GM19023 (cell line): ENCODE measurements at regions not wholly inside any gene's neighbourhood (a gene's known extent, or its start where the extent isn't known, plus 50 kb on each side); places are given as distances from the start of the nearest gene placed in this dataset.
A peak's percentile ranks its signal among the peaks of the same experiment; 100 is the strongest.

Experiments
- ATAC-seq: cut with Tn5 transposase; IDR thresholded peaks from one replicate; pipeline ENCODE4 v1.9.1; 2021; ENCODE audit warnings: mild to moderate bottlenecking, moderate library complexity; ENCODE audit not compliant: unreplicated experiment

DNA sequence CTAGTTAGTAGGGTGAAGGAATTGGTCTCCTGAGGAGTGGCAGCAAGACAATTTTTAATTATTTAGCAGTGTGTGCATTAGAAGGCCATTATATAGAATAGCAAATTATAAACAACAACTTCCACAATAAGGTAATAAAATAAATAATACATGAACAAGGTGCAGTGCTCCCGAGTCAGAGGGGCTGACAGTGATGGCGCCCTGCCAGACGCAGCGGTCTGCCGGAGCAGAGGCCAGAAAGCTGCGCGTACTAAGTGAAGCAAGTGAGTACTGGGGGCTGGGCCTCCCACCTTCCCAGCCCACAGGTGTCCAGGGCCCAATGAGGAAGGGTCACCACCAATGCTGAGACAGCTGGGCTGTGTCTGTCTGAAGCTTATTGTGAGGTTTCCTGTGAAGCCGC, 72.0 kb upstream of the VRK1 start:
- no peak for ATAC-seq

DNA sequence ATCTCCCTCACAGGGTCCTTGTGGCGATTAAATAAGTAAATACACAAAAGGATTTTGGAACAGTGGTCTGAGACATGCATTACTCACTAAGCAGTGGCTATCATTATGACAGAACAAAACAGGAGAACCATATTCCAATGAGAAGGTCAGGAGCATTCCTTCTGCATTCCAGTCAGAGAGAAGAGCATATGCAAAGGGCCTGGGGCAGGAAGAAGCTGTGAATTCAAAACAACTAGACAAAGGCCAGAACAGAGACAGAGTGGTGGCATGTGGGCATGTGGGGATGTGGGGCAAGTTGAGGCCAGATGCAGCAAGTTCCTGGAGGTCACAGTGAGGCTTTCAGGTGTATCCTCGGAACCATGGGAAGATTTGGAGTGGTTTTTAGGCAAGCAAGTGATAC, 70.1 kb upstream of the VRK1 start:
- no peak for ATAC-seq

- no peak for ATAC-seq
These were observed 69.7 kb upstream of the VRK1 start for GRCh38 chr14:96727491-96727890.

GRCh38 chr14:96727980-96728717, 69.0 kb upstream of the VRK1 start:
- no peak for ATAC-seq

DNA sequence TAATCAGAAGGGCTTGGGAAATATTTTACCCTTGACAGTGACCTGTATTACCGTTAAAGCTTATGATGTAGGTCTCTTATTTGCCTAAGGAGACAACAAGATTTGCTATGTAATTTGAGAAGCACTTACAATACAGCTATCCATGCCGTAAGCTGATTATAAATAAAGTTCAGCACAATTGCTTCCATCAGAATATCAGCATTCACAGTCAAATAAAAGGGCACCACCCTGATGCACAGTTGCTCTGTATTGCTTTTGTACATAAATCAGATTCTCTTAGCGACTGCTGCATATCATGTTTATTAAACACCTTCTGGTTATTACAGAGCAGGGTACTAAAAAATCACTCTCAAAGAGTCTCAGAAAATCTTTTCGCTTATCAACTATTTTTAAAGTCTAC, 67.3 kb upstream of the VRK1 start:
- no peak for ATAC-seq

DNA sequence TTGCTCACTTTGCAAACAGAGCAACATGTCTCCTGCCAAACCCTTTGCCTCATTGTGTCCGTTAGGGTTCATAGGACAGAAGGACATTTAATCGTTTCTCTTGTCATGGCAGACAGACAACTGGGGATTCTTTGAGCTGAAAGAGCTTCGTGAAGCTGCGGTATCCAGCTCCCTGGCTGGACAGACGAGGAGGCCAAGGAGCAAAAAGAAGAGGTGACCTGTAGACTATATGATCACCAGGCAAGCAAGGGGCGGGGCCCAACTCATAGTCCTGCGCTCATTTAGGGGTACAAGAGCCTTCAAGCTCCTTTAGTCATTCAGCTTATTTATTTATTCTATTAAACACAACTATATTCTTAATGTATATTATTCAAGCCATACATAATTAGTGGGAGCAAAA, 66.8 kb upstream of the VRK1 start:
- no peak for ATAC-seq

DNA sequence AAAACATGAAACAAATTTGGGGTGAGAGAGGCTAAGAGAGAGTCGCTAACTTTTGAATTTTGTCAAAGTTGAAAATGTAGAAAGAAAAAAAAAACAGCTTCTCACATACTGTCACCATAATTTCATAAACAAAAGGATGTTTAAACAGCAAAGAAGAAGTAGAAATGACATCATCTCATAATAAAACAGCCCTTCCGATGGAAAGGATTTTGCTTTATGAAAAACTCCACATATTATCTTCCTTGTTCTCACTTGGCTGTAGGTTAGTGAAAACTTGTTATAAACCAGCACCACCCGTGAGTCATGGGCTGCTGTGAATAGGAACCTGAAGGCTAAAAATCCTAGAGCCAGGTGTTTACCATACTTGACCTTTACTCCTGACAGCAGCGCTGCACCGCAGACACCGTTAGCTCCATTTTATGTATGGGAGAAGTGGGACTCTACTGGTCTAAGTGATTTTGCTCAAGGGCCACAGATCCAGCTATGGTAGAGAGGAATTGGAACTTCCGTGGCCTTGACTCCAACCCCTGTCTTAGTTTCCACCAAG, 63.0 kb upstream of the VRK1 start:
- ATAC-seq, result no peak

DNA sequence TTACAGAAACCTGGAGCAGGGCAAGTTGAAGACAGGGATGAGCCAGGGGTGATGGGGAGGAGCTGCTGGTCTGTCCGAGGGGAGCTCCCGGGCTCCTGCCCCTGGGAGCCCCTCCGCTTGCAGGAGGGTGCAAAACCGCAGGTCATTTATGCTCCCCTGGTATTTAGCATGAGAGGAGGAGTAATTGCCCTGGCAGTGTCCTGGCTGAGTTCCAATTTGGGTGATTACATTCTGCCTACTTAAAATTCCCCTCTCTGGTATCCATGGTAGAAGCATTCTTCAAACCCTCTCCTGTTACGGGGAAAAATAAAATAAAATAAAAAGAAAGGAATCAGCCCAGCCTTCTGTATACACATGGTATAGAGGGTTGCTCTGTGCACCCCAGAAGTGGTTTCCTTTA, 61.7 kb upstream of the VRK1 start:
- ATAC-seq, result no peak

GRCh38 chr14:96736439-96736838, 60.7 kb upstream of the VRK1 start:
- ATAC-seq, result no peak

DNA sequence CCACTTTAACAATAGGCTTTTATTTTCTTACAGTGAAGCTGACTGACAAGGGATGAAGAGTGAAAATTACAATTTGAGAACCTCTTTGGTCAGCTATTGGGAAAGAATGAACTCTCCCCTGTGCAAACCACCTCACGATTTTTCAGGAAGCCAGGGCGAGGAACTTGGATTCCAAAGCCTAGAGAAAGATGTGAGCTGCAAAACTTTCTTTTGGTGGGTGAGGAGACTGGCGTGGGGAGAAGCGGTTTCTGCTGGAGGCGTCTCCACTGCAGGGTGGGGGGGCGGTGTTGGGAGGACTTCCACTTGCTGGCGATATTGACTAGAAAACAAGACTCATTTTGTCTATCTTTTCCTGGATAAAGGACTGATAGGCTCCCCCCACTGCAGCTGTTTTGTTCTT, 59.3 kb upstream of the VRK1 start:
- ATAC-seq, result no peak

GRCh38 chr14:96739200-96739910, 57.8 kb upstream of the VRK1 start:
- no peak for ATAC-seq

DNA sequence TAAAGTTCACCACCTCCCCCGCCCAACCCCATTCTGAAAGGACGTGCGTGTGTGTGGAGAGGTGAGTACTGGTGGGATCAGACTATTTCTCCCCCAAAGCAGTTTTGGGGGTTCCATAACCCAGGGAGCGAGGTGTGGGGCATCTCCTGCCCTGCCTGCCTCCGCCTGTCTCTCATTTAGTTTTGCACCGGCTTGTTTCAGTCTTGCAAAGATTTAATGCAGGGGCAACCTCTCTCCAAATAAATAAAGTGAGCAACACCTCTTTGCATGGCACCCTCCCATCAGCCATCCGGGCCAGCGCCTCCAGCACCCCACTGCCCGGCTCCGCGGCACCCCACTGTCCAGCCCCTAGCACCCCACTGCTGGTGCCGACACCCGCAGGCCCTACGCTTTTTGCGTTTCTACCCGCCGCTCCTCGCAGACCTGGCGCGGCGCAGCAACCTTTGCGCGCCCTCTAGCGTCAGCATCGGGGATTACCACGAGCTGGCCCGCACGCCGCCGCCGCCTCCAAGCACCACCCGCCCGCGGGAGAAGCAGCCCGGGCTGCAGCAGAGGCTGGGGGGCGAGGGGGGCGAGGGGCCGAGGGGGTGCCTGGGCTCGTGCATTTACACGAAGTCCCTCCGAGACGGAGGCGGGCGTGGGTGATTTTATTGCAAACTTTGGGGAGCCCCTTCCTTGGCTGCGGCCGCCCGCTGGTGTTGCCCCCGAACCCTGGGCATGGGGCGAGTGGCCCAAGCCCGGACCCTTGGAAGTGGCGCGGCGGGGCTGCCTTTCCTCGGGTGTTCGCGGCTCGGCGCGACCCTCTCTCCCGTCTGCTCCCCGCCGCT, 55.8 kb upstream of the VRK1 start:
- ATAC-seq, result peak; percentile 80

DNA sequence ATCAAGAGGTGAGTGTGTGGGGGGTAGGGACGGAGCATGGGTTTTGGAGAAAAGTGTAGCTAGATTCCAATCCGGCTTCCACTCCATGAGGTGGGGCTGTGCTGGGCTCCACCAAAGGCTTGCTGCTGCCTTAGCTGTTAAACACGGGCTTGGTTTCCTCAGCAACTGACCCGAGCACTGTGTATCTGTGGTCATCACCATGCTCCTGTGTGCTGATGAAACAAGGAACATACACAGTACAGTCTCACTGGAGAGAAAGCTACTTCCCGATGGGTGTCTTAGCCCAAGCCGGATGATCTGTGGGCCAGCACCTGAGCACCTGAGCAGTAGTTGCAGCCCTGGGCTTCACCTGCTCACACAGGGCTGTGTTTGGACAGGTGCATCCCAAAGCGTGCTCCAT, 52.9 kb upstream of the VRK1 start:
- ATAC-seq, result no peak

DNA sequence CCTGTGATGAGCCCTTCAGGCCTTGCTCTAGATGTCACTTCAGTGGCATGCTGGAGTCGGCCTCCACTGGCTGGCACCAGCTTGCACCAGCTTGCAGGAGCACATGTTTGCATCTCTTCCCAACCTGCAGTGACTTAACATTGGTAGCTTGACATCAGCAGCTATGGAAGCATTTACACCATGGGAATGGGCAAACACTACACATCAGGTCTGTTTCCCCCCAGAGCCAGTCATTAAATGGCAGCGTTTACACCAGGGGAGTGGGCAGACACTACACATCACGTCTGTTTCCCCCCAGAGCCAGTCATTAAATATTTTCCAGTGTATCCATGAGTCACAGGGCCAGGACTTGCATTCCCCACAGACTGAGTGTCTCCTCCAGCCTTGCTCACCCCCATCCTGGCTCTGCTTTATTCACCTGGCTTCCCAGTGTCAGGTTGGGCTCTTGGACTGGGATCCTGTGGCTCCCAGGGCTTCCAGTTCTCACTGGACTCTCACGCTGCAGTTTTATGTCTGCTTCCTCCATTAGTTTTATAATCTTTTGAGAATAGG, 51.6 kb upstream of the VRK1 start:
- ATAC-seq, result no peak

- ATAC-seq, result no peak
These were observed 51.1 kb upstream of the VRK1 start for GRCh38 chr14:96746101-96746500.

GRCh38 chr14:96747006-96747405, 50.2 kb upstream of the VRK1 start:
- ATAC-seq, result no peak
